ENCODE measurements at regions not wholly inside any gene's neighbourhood (a gene's known extent, or its start where the extent isn't known, plus 50 kb on each side); places are given as distances from the start of the nearest gene placed in this dataset.

DNA sequence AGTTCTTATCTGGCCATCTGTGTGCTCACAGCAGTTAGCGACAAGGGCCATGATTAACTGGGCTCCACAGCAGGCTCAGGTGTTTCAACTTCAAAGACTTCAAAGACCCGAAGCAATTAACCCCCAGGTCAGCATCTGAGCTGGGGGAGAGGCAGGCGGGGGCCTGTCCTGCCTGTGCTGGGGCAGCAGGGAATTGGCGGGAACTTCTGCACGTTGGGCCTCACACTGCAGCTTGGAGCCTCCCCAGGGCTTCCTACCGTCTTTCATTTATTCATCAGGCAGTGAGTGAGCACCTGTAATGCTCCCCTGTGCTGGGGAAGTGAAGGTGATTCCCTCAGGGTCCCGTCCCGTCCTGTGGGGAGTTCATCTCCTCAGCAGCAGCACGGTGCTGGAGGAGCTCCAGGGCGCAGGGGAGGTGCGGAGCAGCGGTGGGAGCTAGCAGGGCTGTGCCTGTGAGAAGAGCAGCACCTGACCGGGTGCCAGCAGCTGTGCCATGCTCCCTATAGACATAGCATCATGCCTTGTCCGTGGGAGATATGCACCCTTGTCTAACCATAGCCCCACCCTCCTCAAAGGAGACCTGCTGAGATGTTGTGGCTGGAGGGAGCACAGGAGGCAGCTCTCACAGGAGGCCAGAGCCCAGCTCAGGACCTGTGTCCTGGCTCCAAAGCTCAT is 51.8 kb upstream of the FRMD1 start:
- no peak for DNase-seq

DNA sequence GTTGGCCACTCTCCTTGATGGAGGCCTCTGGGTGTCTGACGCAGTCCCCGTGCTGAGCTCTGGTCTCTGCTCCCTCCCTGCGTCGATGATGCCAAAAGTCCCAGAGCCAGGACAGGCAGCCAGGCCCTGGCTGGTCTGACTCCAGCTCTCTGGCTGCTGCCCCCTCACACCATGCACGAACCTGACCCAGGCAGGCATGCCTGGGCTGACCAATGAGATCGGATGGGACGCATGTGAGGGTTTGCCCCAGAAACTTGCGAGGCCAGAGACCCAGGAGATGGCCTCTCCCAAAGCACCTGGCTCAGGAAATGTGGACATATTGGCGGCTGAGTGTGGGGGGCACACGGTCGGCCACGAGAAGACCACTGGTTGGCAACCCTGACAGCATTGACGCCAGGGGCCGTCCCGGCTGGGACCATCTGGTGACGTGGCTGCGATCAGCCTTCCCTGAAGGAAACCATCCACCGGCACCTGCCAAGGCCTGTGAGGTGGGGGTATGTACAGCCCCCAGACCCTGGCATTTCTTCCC is 51.2 kb upstream of the FRMD1 start:
- no peak for DNase-seq

DNA sequence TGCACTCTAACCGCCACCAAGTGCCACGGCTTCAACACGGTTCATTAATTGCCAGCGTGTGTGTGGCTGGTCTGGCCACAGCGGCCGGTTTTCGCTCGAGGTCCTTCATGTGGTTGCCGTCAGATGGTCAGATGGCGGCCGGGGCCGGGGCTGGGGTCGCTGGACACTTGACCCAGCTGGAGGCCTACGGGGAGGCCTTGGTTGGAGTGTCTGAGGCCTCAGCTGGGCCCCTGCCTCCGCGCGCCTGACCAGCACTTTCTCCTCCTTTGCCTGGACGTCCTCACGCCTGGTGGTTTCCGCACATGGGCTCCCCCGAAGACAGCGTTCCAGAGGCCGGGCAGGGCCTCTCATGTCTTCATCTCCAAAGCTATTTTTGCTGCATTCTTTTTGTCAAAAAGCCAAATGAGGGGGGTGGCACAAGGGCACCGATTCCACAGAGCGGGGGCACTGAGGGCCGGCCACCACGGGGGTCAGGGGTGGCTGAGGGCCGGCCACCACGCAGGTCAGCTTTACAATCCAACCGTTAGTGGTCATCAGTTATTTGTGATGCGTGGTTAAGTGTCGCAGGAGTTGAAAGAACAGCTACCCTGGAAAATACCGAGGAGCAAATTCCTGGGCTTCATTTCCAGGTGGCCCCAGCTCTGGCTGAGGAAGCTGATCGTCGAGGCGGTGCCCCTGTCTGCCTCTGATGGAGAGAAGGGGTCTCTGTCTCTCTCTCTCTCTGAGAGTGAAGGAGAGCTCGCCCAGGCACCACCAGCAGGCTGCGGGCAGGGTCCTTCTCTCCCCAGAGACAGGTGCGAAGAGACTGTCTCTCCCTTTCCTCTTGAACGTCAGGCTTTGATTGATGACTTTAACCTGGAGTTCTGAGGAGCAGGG is 50.5 kb upstream of the FRMD1 start:
- no peak for DNase-seq

DNA sequence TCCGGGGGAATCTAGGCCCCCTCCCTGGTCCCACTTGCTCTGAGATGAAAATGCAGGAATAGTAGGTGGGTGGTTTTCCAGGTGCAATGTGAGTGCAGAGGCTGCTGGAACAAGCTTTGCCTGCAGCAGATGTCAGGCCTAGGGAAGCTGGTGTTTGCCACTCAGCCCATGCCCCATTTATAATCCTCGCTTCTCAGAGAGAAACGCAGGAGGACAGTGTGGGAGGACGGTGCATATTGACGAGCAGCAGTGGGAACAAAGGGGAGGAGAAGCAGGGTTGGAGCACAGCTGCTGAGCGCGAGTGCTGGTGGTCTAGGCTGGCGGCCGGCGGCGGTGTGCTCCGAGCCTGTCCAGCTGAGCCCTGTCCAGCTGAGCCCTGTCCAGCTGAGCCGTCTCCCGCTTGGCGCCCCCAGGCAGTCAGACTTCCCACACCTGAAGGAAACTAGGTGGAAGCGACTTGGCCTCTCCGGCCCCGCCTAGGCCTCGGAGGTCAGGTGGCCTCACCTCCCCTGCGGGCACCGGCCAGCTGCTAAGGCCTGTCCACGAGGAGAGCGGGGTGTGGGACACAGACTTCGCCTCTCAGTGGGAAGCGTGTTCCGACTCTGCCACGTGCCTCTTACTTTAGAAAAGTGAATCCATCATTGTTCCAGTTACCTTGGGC is 49.7 kb upstream of the FRMD1 start:
- no peak for DNase-seq

Data from NCI-H1436 (cell line).